ENCODE measurements at regions not wholly inside any gene's neighbourhood (a gene's known extent, or its start where the extent isn't known, plus 50 kb on each side); places are given as distances from the start of the nearest gene placed in this dataset.
A peak's percentile ranks its signal among the peaks of the same experiment; 100 is the strongest.

DNA sequence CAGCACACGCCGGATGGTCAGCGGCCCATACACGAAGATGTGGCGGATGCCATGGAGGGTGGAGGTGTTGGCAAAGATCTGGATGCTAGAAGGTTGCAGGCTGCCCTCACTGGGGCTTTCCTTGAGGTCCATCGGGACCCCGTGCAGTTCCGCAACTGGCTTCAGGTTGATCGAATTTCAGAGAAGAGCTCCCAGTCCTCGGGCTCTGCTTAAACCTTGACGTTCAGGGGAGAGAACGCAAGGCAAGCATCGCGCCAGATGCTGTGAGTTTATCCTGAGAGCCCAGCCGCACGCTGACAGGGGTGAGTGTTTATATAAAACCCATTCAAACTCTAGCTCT, 98.7 kb upstream of the CCL2 start:
- FAIRE-seq, result no peak
- DNase-seq (ENCODE audit: insufficient read length, low spot score), result no peak
- TF ChIP-seq POLR2A (IDR thresholded peaks at IDR 0.05; ENCODE audit: low read depth, low read length), result no peak

DNA sequence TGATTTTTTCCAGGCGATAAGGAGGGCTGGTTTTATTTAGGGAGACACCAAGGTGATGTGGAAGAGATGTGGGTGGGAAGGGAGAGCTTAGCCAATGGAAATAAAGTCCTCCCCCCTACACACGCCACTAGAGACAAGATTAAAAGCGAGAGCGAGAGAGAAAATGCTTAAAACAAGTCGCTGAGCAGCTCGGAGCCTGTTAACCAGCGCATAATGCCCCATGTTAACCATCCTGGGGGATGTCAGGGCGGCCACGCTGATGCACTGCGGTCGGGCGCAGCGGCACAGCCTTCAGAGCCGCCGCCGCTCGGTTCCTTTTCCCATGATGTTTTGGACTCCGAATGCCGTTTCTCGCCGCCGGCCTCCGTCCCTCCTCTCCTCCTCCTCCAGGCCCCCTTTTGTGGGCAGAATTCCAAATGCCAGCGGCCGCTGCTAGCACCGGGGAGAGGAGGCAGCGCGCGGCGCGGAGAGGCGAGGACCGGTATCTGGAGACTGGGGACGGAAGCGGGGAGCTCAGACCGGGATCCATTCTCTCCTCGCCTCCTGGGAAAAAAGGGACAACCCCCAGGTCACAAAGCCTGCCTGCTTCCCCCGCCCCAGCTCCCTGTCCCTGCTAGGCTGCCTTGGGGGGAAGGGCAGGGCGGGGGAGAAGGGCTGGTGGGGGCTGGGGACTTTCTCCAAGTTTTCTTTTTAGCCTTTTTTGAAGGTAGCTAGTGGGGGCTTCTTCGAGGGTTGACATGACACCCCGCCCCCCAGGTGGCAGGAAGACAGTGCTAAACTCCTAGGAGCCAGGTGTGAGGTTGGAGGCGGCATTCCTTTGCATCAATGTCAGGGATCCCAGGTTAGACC, 98.1 kb upstream of the CCL2 start:
- FAIRE-seq (no peak), DNase-seq (ENCODE audit: insufficient read length, low spot score) (no peak)
- TF ChIP-seq POLR2A (IDR thresholded peaks at IDR 0.05; ENCODE audit: low read depth, low read length), result no peak

DNA sequence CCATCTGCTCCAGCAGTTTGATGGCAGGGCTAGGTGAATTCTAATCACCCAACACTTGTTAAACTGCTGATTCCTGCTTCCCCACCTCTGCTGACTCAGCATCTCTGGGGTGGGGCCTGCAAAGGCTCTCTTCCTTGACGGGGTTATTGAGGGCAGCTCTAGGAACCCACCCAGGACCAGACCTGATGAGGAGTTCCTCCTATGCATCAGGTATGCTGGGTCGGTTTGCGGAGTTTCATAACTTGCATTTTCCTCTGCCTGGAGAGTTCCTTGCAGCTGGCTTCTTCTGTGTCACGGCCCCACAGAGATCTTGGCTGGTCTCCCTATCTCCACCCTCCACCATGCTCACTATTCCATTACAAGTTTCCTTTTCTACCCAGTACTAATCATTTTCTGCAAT, 93.4 kb upstream of the CCL2 start:
- TF ChIP-seq POLR2A (IDR thresholded peaks at IDR 0.05; ENCODE audit: low read depth, low read length), result no peak
- DNase-seq (ENCODE audit: insufficient read length, low spot score) (no peak), FAIRE-seq (no peak)

DNA sequence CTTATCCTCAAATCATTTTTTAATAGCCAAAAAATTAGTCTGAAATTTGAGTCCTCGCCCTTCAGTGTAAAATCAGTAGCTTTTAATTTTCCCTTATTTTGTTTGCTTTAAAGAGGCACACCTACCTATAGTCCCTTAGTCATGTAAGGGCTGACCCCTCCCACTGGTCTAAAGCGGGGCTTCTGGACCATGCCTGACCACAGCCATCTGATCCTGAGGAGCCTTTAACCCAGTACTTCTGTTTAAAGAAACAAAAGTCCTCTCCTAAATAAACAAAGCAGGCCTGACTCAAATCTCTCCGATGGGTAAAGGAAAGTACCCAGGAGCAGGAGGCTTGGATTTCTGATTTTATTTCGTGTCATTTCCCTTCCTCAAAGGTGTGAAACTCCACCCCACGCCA, 92.0 kb upstream of the CCL2 start:
- FAIRE-seq (no peak), DNase-seq (ENCODE audit: insufficient read length, low spot score) (no peak)
- TF ChIP-seq POLR2A (IDR thresholded peaks at IDR 0.05; ENCODE audit: low read depth, low read length), result no peak

GRCh38 chr17:34163646-34164045, 91.4 kb upstream of the CCL2 start:
- TF ChIP-seq POLR2A (IDR thresholded peaks at IDR 0.05; ENCODE audit: low read depth, low read length), result no peak
- no peak for FAIRE-seq
- DNase-seq (ENCODE audit: insufficient read length, low spot score), result no peak

GRCh38 chr17:34164837-34165236, 90.2 kb upstream of the CCL2 start:
- TF ChIP-seq POLR2A (IDR thresholded peaks at IDR 0.05; ENCODE audit: low read depth, low read length), result no peak
- DNase-seq (ENCODE audit: insufficient read length, low spot score), result no peak
- no peak for FAIRE-seq

DNA sequence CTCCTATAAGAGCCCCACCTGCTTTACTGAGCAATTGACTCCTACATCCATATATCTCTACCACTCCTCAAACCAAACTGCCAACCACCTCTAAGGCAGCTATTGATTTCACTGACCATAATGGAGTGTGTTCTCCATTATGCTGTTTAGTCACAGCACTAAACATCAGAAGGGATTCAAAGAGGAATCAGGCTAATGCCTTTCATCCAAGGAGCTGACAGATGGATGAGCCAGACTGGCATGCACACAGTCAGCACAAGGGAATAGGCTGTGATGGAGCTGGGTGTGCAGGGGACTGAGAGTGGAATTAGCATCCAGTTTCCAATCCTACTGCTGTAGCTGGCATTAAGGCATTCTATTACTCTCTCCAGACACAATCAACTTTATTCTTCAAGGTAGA, 88.7 kb upstream of the CCL2 start:
- DNase-seq (ENCODE audit: insufficient read length, low spot score) (no peak), FAIRE-seq (no peak)
- no peak for TF ChIP-seq POLR2A (IDR thresholded peaks at IDR 0.05; ENCODE audit: low read depth, low read length)

- FAIRE-seq (no peak), DNase-seq (ENCODE audit: insufficient read length, low spot score) (no peak)
- TF ChIP-seq POLR2A (IDR thresholded peaks at IDR 0.05; ENCODE audit: low read depth, low read length), result no peak
Observed at GRCh38 chr17:34167354-34167753, 87.7 kb upstream of the CCL2 start.

- DNase-seq (ENCODE audit: insufficient read length, low spot score) (no peak), FAIRE-seq (no peak)
- TF ChIP-seq POLR2A (IDR thresholded peaks at IDR 0.05; ENCODE audit: low read depth, low read length), result no peak
Observed at GRCh38 chr17:34168989-34169388, 86.1 kb upstream of the CCL2 start.

DNA sequence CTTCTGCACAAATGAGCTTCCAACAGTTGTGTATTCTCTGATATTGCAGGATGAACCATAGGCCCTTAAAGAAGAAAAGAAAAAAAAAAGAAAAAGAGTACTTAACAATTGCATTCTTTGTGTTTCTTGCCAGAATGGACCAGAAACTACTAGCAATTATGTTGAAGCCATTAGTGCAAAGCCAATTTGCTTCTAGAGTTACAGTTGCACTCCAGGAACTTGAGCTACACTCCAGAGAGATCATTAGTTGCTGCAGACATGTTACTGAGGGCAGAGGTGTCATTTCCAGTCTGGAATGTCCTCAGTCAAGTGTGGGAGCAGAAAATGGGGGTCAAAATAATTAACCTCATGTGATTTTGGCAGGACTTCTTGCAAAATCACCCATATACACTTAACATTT, 85.6 kb upstream of the CCL2 start:
- no peak for DNase-seq (ENCODE audit: insufficient read length, low spot score)
- no peak for FAIRE-seq
- TF ChIP-seq POLR2A (IDR thresholded peaks at IDR 0.05; ENCODE audit: low read depth, low read length), result no peak

DNA sequence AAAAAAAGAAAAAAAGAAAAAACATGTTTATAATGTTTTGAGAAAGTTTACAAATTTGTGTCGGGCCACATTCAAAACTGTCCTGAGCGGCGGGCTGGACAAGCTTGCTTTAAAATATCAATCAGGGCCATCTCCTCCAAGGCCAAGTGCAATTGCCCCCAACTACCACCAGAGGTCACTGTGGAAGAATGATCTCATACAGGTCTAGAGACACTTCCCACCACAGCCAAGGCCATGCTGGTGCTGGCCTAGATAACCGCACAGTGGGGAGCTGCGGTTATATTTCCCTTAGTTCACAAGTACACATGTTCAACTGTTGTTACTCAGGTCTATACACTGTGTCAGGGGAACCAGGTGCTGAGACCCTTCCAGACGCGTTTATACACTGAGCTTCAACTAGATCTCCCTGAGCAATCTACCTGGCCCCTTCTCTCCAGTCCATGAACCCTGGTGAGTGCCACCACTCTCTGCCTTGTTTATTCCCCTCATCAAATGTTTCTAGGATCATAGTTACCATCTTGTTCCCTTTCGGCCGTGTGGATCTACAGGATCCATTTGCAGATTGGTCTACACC, 83.8 kb upstream of the CCL2 start:
- FAIRE-seq (no peak), DNase-seq (ENCODE audit: insufficient read length, low spot score) (peak; percentile 49)
- TF ChIP-seq POLR2A (IDR thresholded peaks at IDR 0.05; ENCODE audit: low read depth, low read length), result no peak

GRCh38 chr17:34172390-34172918, 82.6 kb upstream of the CCL2 start:
- FAIRE-seq (no peak), DNase-seq (ENCODE audit: insufficient read length, low spot score) (no peak)
- no peak for TF ChIP-seq POLR2A (IDR thresholded peaks at IDR 0.05; ENCODE audit: low read depth, low read length)

- TF ChIP-seq POLR2A (IDR thresholded peaks at IDR 0.05; ENCODE audit: low read depth, low read length), result no peak
- no peak for FAIRE-seq
- DNase-seq (ENCODE audit: insufficient read length, low spot score), result no peak
Observed at GRCh38 chr17:34173241-34173640, 81.8 kb upstream of the CCL2 start.

DNA sequence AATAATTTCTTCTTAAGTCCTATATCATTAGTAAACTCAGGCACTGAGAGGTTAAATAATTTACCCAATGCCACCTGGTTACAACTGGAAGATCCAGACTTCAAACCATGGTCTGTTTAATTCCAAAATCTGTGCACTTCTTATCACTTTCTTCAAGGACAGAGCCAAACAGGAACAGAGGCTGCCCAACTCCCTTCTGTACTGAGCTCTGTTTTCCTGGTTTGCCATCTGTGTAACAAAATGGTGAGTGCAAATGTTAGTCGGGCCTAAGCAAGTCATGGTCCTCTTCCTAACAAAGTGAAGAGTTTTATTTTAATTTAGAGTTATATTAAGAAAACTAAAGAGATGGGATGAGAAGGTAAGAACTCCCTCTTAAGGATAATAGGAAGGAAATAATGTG, 80.6 kb upstream of the CCL2 start:
- FAIRE-seq (no peak), DNase-seq (ENCODE audit: insufficient read length, low spot score) (no peak)
- no peak for TF ChIP-seq POLR2A (IDR thresholded peaks at IDR 0.05; ENCODE audit: low read depth, low read length)

- FAIRE-seq (no peak), DNase-seq (ENCODE audit: insufficient read length, low spot score) (no peak)
- no peak for TF ChIP-seq POLR2A (IDR thresholded peaks at IDR 0.05; ENCODE audit: low read depth, low read length)
Observed at GRCh38 chr17:34176440-34176839, 78.6 kb upstream of the CCL2 start.
